Transverse colon (tissue), 4 donors: ENCODE measurements at regions not wholly inside any gene's neighbourhood (a gene's known extent, or its start where the extent isn't known, plus 50 kb on each side); places are given as distances from the start of the nearest gene placed in this dataset.

Experiments used
- POLR2A ChIP-seq: fragments of 450-650 bp; IDR thresholded peaks from one replicate; pipeline ENCODE4 v1.6.1; 2016; ENCODE audit warnings: antibody characterized with exemption, mild to moderate bottlenecking, moderate library complexity
- POLR2AphosphoS5 ChIP-seq, 3 donors: sonication (generic); formaldehyde crosslinking; IDR thresholded peaks; one replicate each; pipeline ENCODE4 v1.6.1; 2016; ENCODE audit warnings: antibody characterized with exemption in 3 of 3
- TF ChIP-seq, protein P1 (sequence below), 5 experiments: fragments of 200-600 bp in 3 of 5; fragments of 450-650 bp in 2 of 5; sonication (generic) in 3 of 5; IDR thresholded peaks; 1 replicate in 2 of 5; 2 replicates in 3 of 5; pipeline ENCODE4 v1.5.1; 2016 to 2017; ENCODE audit warnings: antibody characterized with exemption in 5 of 5, inconsistent platforms in 3 of 5, mild to moderate bottlenecking in 2 of 5, moderate library complexity in 1 of 5

DNA sequence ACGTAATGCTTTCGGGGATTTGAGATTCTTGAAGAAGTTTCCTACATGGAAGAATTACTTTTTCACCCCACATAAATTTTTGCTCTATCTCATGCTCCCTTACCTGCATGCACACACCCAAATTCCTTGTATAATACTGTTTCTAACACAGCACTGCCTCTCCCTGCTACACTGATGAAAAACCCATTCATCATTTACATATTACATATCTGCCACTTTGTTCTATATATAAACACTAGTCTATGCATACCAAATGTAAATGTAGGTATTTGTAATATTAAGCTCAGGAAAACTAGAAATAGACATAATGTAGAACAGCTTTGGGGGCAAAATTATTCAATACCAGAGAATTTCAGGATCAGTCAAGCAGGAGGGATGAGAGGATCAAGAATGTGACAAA lies 182.6 kb upstream of the SEMA6D start:
- TF ChIP-seq, protein P1, sequence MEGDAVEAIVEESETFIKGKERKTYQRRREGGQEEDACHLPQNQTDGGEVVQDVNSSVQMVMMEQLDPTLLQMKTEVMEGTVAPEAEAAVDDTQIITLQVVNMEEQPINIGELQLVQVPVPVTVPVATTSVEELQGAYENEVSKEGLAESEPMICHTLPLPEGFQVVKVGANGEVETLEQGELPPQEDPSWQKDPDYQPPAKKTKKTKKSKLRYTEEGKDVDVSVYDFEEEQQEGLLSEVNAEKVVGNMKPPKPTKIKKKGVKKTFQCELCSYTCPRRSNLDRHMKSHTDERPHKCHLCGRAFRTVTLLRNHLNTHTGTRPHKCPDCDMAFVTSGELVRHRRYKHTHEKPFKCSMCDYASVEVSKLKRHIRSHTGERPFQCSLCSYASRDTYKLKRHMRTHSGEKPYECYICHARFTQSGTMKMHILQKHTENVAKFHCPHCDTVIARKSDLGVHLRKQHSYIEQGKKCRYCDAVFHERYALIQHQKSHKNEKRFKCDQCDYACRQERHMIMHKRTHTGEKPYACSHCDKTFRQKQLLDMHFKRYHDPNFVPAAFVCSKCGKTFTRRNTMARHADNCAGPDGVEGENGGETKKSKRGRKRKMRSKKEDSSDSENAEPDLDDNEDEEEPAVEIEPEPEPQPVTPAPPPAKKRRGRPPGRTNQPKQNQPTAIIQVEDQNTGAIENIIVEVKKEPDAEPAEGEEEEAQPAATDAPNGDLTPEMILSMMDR (IDR thresholded peaks at IDR 0.05): no peak
- no peak for TF ChIP-seq POLR2AphosphoS5 (IDR thresholded peaks at IDR 0.05)
- TF ChIP-seq POLR2A: no peak
